Endothelial cell of umbilical vein (primary cell): ENCODE measurements at regions not wholly inside any gene's neighbourhood (a gene's known extent, or its start where the extent isn't known, plus 50 kb on each side); places are given as distances from the start of the nearest gene placed in this dataset.

Experiments
- BruUV-seq: library from RNA; stranded (reverse); fragments of 400-500 nt; replicated peaks from 2 replicates; lab custom pipeline; 2021; lab: Mats Ljungman, UMichigan
- CTCF ChIA-PET: fragments of 300-600, 350-600 bp; sonication (Branson Sonifier 250); formaldehyde crosslinking; loops from one replicate; lab custom pipeline; 2021; ENCODE audit warnings: antibody characterized with exemption, inconsistent platforms; lab: Charles Lee
- POLR2A ChIA-PET: fragments of 300-600, 350-600 bp; sonication (Branson Sonifier 250); formaldehyde crosslinking; loops from one replicate; lab custom pipeline; 2021; ENCODE audit warnings: antibody characterized with exemption, inconsistent platforms; lab: Charles Lee
- DNase-seq: peaks from one replicate; pipeline ENCODE4 v3.0.0-alpha.2; 2011; ENCODE audit warnings: low read depth, low spot score
- FAIRE-seq: peaks from 2 replicates; lab custom pipeline; 2011; peaks lifted over from hg19 to GRCh38; lab: Jason Lieb, UNC
- H2AFZ ChIP-seq: 2 replicates; pipeline ENCODE4 v1.6.0; 2012; ENCODE audit warnings: low read depth, low read length, control low read depth, inconsistent platforms
- H3K27ac ChIP-seq: 2 replicates; pipeline ENCODE4 v1.5.1; 2011; ENCODE audit warnings: low read depth, mild to moderate bottlenecking, control low read depth, low read length, moderate library complexity; ENCODE audit not compliant: insufficient read depth
- H3K27me3 ChIP-seq, 2 experiments: 2 replicates each; pipeline versions ENCODE4 v1.6.0 to v1.6.1; 2011; ENCODE audit warnings: low read length in 2 of 2, mixed read lengths in 1 of 2; ENCODE audit not compliant: control insufficient read depth in 2 of 2, insufficient read depth in 2 of 2
- H3K36me3 ChIP-seq, 2 experiments: 2 replicates in 1 of 2; 3 replicates in 1 of 2; pipeline ENCODE4 v1.5.1; 2011; ENCODE audit warnings: low read length in 2 of 2, mild to moderate bottlenecking in 1 of 2, moderate library complexity in 1 of 2; ENCODE audit not compliant: control insufficient read depth in 2 of 2, insufficient read depth in 2 of 2; ENCODE audit errors: extremely low read depth in 1 of 2
- H3K4me1 ChIP-seq: 3 replicates; pipeline ENCODE4 v1.5.1; 2011; ENCODE audit warnings: mild to moderate bottlenecking, low read length; ENCODE audit not compliant: control insufficient read depth, insufficient read depth; ENCODE audit errors: extremely low read depth
- H3K4me2 ChIP-seq: 2 replicates; pipeline ENCODE4 v1.6.1; 2011; ENCODE audit warnings: low read length, control low read depth, mixed read lengths; ENCODE audit not compliant: insufficient read depth
- H3K4me3 ChIP-seq, 3 experiments: fragments of 200-600 bp in 1 of 3; sonication (generic), shearing (Covaris generic) in 1 of 3; replicated peaks in 1 of 3; 2 replicates each; pipeline ENCODE4 v1.5.1; 2011 to 2016; ENCODE audit warnings: control low read depth in 3 of 3, low read length in 3 of 3, mild to moderate bottlenecking in 2 of 3, inconsistent platforms in 1 of 3, low read depth in 1 of 3, moderate library complexity in 1 of 3; ENCODE audit not compliant: insufficient read depth in 1 of 3
- H3K79me2 ChIP-seq: 2 replicates; pipeline ENCODE4 v1.6.0; 2012; ENCODE audit warnings: low read length, inconsistent platforms; ENCODE audit not compliant: control insufficient read depth, insufficient read depth
- H3K9ac ChIP-seq: replicated peaks from 2 replicates; pipeline ENCODE3; 2011; ENCODE audit warnings: low read length, control low read depth; ENCODE audit not compliant: insufficient read depth; ENCODE audit errors: extremely low read depth
- H3K9me1 ChIP-seq: replicated peaks from 3 replicates; pipeline ENCODE4 v1.6.0; 2011; ENCODE audit warnings: mild to moderate bottlenecking, low read length; ENCODE audit not compliant: control insufficient read depth, insufficient read depth; ENCODE audit errors: extremely low read depth
- H3K9me3 ChIP-seq: replicated peaks from 2 replicates; pipeline ENCODE4 v1.5.1; 2012; ENCODE audit warnings: low read length, inconsistent platforms; ENCODE audit not compliant: control insufficient read depth, insufficient read depth
- H4K20me1 ChIP-seq: replicated peaks from 2 replicates; pipeline ENCODE3; 2011; ENCODE audit warnings: mild to moderate bottlenecking, low read length; ENCODE audit not compliant: control insufficient read depth, insufficient read depth; ENCODE audit errors: extremely low read depth
- EZH2 ChIP-seq: IDR thresholded peaks from 2 replicates; pipeline ENCODE4 v1.6.1; 2012; ENCODE audit warnings: borderline replicate concordance, low read depth, mild to moderate bottlenecking, moderate library complexity, low read length, inconsistent platforms; ENCODE audit not compliant: severe bottlenecking
- FOS ChIP-seq: IDR thresholded peaks from 2 replicates; pipeline ENCODE4 v1.6.1; 2011; ENCODE audit warnings: mild to moderate bottlenecking, low read length, moderate library complexity, borderline replicate concordance; ENCODE audit not compliant: insufficient read depth
- GATA2 ChIP-seq: IDR thresholded peaks from 2 replicates; pipeline ENCODE4 v1.7.0; 2011; ENCODE audit warnings: low read depth, mild to moderate bottlenecking, moderate library complexity, mixed read lengths, low read length; ENCODE audit not compliant: insufficient read length, insufficient read depth
- MYC ChIP-seq: IDR thresholded peaks from one replicate; pipeline ENCODE4 v1.6.1; 2011; ENCODE audit warnings: mild to moderate bottlenecking, low read depth, low read length
- POLR2A ChIP-seq: IDR thresholded peaks from 2 replicates; pipeline ENCODE4 v1.6.1; 2012; ENCODE audit warnings: low read depth, mild to moderate bottlenecking, control low read depth, low read length
- POLR2AphosphoS5 ChIP-seq: IDR thresholded peaks from 2 replicates; pipeline ENCODE4 v1.6.1; 2012; ENCODE audit warnings: low read depth, mild to moderate bottlenecking, control low read depth, low read length, moderate library complexity; ENCODE audit not compliant: insufficient read depth
- dilution Hi-C: fragments of 300-500 bp; cut with MboI; formaldehyde crosslinking; loops from one replicate; pipeline ENCODE4 v1.15.0; 2019; ENCODE audit warnings: low sequenced_read_pairs; ENCODE audit not compliant: extremely low pct_ligation_motif_present
- intact Hi-C: fragments of 100-400 bp; cut with micrococcal nuclease; formaldehyde crosslinking; loops from one replicate; pipeline ENCODE4 v1.10.0; 2022
- TF ChIP-seq, protein P1 (sequence below), 2 donors: IDR thresholded peaks; 1 replicate in 1 of 2; 2 replicates in 1 of 2; pipeline ENCODE4 v1.5.1; 2011; ENCODE audit warnings: low read length in 2 of 2, mild to moderate bottlenecking in 2 of 2, moderate library complexity in 2 of 2, control low read depth in 1 of 2, inconsistent platforms in 1 of 2, low read depth in 1 of 2; ENCODE audit not compliant: insufficient read depth in 1 of 2; ENCODE audit errors: extremely low read depth in 1 of 2
- TF ChIP-seq, protein P2 (sequence below): IDR thresholded peaks from 2 replicates; pipeline ENCODE4 v1.6.1; 2011; ENCODE audit not compliant: insufficient read depth, insufficient read length

DNA sequence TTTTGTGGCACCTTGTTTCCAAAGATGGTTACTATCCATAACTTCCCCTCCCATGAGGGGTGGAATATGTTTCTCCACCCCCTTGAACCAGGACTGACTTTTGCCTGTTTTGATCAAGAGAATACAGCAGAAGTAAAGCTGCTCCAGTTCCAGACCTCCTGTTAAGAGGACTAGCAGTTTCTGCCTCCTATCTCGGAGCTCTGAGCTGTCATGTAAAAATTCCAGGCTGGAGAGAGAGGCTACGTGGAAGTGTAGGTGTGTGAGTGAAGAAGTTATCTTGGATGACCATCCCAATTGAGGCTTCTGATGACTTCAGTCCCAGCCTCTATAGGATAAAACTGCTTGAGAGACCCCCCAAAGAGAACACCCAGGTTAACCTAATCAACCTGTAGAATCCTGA is 511.7 kb upstream of the IMPG1 start:
- dilution Hi-C loops: no loop called here

DNA sequence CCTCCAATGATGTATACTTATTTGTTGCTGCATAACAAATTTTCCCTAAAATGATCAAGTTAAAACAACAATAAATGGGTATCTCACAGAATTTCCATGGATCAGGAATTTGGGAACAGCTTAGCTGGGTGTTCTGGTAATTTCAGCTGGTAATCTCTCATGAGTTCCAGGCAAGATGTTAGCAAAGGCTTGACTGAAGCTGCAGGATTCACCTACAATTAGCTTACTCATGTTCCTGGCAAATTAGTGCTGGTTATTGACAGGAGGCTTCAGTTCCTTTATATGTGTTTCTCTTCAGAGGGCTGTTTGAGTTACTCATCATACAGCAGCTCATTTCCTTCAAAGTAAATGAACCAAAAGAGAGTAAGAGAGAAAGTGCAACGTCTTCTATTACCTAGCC is 506.3 kb upstream of the IMPG1 start:
- Histone ChIP-seq H4K20me1 (no peaks in the 10 kb centered on the region), H3K4me1 (no peaks in the 10 kb centered on the region), H3K9me1 (no peaks in the 10 kb centered on the region), H3K27ac (no peak overlapping the region), H3K79me2 (no peaks in the 10 kb centered on the region), H3K9me3 (no peaks in the 10 kb centered on the region), H3K4me3 (no peak overlapping the region), H2AFZ (no peak overlapping the region), H3K27me3 (no peaks in the 10 kb centered on the region), H3K4me2 (no peak overlapping the region), H3K36me3 (no peaks in the 10 kb centered on the region), H3K9ac (no peak overlapping the region)
- POLR2A ChIA-PET: no interaction called here
- BruUV-seq: no TSS peak
- DNase-seq (no peak), FAIRE-seq (no peak)
- intact Hi-C loops (no loop called here), dilution Hi-C loops (no loop called here)
- CTCF ChIA-PET: interaction anchor here (1.0 kb wide), 1 partner anchor 12 kb away, joined by 3 read pairs; no protein-coding TSS in a partner anchor
- TF ChIP-seq EZH2 (no peak), MYC (no peak), POLR2A (no peak), POLR2AphosphoS5 (no peak), GATA2 (no peak), FOS (no peak)
- TF ChIP-seq, protein P1, sequence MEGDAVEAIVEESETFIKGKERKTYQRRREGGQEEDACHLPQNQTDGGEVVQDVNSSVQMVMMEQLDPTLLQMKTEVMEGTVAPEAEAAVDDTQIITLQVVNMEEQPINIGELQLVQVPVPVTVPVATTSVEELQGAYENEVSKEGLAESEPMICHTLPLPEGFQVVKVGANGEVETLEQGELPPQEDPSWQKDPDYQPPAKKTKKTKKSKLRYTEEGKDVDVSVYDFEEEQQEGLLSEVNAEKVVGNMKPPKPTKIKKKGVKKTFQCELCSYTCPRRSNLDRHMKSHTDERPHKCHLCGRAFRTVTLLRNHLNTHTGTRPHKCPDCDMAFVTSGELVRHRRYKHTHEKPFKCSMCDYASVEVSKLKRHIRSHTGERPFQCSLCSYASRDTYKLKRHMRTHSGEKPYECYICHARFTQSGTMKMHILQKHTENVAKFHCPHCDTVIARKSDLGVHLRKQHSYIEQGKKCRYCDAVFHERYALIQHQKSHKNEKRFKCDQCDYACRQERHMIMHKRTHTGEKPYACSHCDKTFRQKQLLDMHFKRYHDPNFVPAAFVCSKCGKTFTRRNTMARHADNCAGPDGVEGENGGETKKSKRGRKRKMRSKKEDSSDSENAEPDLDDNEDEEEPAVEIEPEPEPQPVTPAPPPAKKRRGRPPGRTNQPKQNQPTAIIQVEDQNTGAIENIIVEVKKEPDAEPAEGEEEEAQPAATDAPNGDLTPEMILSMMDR (IDR thresholded peaks at IDR 0.05; ENCODE audit: extremely low read depth in 1 of 2, insufficient read depth in 1 of 2, low read depth in 1 of 2, low read length in 2 of 2): no peak
- TF ChIP-seq, protein P2, sequence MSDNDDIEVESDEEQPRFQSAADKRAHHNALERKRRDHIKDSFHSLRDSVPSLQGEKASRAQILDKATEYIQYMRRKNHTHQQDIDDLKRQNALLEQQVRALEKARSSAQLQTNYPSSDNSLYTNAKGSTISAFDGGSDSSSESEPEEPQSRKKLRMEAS: no peak

More for the DNA sequence above, 511.7 kb upstream of the IMPG1 start:
- ChIA-PET POLR2A (no interaction called here), CTCF (interaction anchor here (1.2 to 2.0 kb wide), 3 partner anchors 9 to 17 kb away, joined by 3 to 7 read pairs (median 4); no protein-coding TSS in a partner anchor)
- Histone ChIP-seq H2AFZ (no peak overlapping the region), H3K27ac (no peak overlapping the region), H3K4me1 (no peaks in the 10 kb centered on the region), H3K4me3 (no peak overlapping the region), H3K9me3 (no peaks in the 10 kb centered on the region), H3K79me2 (no peaks in the 10 kb centered on the region), H3K9me1 (no peaks in the 10 kb centered on the region), H3K9ac (no peak overlapping the region), H4K20me1 (no peaks in the 10 kb centered on the region), H3K36me3 (no peaks in the 10 kb centered on the region), H3K27me3 (no peaks in the 10 kb centered on the region), H3K4me2 (no peak overlapping the region)
- TF ChIP-seq MYC: no peak
- TF ChIP-seq, protein P1 (IDR thresholded peaks at IDR 0.05; ENCODE audit: extremely low read depth in 1 of 2, insufficient read depth in 1 of 2, low read depth in 1 of 2, low read length in 2 of 2): no peak
- DNase-seq (no peak), FAIRE-seq (no peak)
- intact Hi-C loops: no loop called here
- BruUV-seq: no TSS peak
